Left hindlimb (tissue), 1 donor: ENCODE measurements at regions not wholly inside any gene's neighbourhood (a gene's known extent, or its start where the extent isn't known, plus 50 kb on each side); places are given as distances from the start of the nearest gene placed in this dataset.

ENCODE experiments used
- DNase-seq: peaks from one replicate; pipeline ENCODE4 v3.0.0-alpha.2; 2018

DNA sequence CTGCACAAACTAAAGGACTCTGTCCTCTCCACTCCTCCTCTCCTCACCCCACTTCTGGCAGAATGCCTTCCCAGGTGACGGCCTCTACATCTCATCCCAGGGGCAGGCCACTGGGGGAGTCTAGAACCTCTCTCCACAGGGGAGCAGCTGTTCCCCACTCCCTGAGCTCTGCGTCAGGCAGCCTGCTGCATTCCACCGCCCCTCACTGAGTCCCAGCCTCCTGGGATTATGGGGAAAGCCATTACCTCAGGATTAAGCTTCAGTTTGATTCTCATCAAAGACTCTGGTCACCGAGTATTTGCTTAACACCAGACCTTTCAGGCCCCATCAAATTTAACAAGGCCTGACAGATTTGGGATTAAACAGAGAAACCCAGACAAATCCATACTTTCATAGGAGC, 405.9 kb downstream of the NXPE2 start:
- DNase-seq: no peak

DNA sequence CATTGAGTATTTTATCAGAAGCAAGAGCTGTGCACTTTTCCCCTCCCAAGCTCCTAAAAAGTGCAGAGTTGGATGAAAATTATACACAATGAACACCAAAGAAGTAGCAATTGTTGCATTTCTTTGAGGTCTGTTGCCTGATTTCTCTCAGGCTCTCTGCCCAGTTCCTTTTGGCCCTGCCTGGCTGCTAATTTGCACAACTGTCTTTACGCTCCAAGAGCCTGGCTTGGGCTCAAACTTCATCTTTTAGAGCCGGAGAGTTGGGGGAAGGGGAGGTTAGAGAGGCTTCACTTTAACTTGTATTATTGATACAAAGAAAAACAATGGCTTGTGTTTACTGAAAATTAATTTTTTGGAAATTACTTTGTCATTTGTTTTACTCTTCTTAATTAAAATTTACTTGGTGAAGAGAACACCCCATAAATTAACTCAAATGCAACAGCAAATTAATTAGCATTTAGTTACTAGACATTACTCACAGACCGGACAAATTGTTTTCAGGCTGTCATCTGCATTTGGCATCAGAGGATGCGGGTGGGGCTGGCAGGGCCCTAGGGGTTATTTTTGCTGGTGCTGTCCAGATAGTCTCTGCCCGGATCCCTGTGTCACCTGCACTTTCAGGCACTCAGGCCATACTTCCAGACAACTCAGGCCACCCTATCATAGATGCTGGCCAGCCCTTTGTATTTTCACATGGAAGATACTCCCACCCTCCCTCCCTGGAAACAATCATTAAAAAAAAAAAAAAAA, 407.3 kb downstream of the NXPE2 start:
- peak; percentile 43 for DNase-seq

DNA sequence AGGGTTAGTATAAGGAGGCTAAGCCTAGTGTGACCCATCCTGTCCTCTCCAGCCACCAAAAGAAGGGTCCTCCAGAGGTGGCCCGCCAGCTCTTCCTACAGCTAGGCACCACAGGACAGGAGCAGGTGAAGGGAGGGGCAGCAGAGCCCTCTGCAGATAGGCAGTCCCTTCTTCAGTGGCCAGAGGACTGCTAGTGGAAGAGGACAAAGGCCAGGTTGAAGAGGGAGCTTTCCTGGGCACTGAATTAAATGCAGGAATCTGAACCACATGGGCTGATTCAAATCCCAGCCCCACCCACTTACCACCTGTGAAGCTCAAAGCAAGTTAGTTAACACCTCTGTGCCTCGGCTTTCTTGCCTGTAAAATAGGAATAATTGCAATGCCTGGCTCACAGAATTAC, 409.5 kb downstream of the NXPE2 start:
- no peak for DNase-seq

DNA sequence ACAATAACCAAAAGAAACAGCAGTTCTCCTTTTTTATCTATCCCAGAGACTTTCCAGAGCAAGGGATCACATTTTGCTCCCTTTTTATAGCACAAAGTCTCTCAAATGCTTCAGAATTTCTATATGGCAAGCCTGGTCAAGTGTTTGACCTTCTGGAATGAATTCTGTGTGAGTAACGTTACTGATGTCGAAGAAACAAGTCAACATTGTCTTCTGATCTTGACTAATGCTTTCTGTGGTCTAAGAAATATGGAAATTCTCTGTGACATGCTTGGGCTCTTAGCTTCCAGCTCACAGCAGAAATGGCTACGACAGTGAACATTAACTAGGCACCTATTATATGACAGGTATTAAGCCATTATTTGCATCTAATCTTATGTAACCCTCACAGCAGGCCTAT, 411.7 kb downstream of the CADM1 start:
- DNase-seq: no peak

DNA sequence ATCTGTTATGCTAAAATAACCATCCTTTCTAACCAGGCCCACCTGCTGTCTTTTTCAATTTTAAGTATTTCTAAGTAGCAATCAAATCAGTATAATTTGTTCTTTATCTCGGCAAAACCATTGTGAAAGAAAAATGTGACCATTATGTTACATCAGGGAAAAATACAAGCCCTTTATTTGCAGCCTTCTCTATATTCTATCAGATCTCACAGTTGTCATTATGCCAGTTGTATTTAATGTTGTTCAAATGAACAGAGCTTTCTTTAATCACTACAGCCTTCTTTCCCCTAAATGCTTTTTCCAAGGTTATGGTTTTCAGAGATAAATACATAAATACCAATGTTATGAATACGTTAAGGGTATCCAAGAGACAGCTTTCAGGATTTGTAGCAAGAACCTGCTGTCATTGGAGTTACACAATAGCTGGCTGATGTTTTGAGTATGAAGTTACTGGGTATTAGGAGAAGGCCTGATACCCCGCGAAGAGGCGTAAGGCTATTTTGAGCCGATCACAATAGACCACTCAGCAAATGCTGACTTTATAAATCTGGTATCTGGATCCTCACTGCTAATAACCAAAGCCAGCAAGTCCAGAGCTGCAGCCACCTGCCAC, 406.3 kb downstream of the CADM1 start:
- DNase-seq: no peak

DNA sequence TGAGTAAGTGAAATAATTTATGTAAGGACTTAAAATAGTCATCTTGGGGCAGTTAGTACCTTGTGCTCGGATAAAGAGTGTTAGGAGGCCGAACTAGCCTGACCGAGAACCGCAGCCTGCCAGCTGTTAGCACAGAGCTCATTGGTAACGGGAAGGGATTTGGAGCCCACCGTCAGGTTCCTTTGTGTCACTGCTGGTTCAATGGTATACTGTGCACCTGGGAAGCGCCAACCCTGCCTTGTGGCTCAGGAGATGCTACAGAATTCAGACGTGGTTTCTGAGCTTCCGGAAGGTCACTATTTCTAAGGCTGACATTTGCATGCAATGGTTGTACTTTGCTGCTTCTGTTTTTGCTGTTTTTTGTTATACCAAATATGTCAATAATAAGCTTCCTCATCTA, 403.5 kb downstream of the CADM1 start:
- no peak for DNase-seq

DNA sequence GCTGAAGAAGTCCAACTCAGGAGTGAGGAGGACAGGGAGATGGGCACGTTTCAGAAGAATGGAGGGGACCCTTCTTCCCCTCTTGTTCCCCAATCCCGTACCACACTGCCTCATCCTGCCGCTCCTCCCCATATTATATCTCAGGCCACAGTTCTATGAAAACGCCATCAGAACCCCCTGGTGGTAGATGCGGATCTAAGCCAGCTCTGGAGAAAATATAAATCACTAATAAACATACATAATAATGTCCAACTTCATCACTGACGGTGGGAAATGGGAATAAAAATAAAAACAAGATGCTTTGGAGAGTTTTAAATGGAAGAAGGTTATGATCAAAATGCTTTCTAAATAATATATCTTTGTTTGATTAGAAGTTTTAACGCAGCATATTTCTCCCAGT, 400.3 kb downstream of the CADM1 start:
- no peak for DNase-seq

DNA sequence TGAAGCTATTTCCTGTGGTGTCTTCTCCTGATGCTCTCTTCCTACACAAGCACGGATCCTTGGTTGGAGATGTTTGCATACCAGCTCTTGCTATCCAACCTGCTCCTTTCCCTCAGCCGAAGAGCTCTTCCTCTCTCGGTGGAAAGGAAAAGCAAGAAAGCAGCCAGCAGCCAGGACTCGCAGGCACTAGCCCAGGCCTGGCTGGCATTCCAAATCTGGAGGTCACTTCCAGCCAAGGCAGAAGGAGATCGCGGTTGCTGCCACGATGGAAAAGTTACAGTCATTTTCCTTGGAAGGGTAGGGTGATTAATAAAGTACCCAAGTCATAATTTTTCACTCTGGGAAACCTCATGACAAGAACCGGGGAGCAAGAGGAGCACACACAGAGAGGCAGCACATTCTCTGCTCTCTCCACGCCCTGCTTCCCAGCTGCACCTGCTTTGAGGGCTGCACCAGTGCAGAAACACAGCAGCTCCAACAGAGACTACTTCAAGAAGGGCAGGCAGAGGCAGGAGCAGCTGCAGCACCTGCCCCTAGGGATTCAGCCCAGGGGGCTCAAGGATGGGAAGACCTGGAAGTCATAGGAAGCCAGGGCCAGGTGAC, 399.3 kb downstream of the CADM1 start:
- DNase-seq: no peak

DNA sequence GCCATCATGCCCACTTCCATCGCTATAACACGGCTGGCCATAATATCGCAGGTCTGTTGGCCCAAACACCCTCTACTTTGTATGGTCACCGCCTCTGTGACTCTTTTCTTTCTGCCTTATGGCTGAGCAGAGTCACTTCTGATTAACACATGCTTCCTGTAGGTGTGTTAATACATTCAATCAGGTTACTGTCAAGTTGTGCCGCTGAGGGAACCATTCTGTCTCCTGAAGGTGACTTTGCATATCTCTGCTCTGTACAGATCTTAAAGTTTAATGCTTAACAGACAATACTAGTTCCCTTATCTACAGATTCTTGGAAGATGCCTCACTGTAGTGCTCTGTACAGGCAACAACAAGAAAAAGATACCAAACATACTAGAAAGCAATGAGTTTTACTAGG, 393.1 kb downstream of the CADM1 start:
- DNase-seq: no peak

DNA sequence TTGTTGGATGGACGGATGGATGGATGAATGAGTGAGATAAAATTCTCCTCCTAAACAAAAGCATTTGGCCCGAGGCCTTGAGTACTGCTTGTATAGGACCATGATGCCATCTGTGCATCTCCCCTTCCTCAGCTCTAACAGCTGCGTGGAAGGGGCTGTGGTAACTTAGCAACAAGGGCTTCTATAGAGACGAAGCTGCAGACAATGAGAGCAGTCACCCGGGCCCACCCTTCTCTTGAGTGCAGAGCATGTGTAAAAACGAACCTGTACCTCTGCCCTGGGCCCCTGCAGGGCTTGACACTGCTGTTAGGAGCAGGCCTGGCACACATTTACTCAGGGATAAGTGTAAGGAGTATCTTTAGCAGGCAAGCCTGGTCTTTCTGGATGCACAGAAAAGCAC, 391.5 kb downstream of the CADM1 start:
- no peak for DNase-seq

DNA sequence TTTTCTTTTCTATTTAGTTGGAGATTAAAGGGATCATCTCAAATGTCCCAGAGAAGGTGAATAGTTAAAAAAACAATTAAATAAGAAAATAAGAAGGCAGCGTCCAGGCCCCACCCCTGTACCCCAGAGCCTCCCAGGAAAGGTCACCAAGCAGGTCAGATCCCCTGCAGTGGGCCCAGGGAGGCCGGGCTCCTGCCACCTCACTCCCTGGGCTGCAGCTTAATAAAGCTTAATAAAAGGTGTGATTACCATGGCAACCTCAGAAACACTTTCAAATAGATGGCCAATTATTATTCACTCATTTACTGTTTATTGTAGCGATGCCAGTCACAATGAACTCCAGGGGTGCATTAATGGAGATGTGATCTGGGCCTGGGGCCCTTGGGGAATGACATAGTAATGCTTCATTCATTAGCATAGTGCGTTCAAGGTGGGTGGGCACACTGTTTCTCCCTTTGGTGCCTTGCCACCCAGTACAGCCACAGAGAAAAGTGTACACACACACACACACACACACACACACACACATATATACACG, 386.2 kb downstream of the CADM1 start:
- DNase-seq: no peak

DNA sequence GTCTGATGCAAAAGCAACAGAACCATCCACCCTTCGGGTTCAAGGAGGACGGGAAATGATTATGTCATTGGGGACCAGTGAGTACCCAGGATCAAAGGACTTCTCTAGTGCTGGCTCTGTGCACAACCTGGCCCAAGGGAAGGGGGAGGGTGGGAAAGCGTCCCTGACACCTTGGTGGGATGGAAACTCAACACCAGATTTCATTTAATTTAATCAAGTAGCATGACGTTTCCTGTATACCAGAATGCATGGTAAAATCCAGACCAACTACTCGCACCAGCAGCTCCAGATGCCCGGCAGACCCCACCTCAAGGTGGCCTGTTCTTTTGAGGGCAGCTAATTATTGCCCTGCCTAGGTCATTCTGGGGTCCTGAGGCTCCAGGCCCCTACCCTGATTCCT, 385.1 kb downstream of the CADM1 start:
- no peak for DNase-seq
